Tibial nerve (tissue), 3 donors: ENCODE measurements at regions not wholly inside any gene's neighbourhood (a gene's known extent, or its start where the extent isn't known, plus 50 kb on each side); places are given as distances from the start of the nearest gene placed in this dataset.

Experiments used
- CTCF ChIP-seq, 5 experiments: fragments of 200-600 bp in 3 of 5; fragments of 450-650 bp in 2 of 5; sonication (generic) in 3 of 5; IDR thresholded peaks; one replicate each; pipeline ENCODE4 v1.5.1; 2016 to 2019; ENCODE audit warnings: antibody characterized with exemption in 5 of 5, mild to moderate bottlenecking in 3 of 5, moderate library complexity in 2 of 5
- POLR2A ChIP-seq, 2 donors: fragments of 450-650 bp; IDR thresholded peaks; one replicate each; pipeline ENCODE4 v1.6.1; 2017; ENCODE audit warnings: antibody characterized with exemption in 2 of 2, mild to moderate bottlenecking in 2 of 2, moderate library complexity in 2 of 2

GRCh38 chr1:79059341-79059740, 52.8 kb upstream of the ADGRL4 start:
- TF ChIP-seq CTCF (IDR thresholded peaks at IDR 0.05) (no peak), POLR2A (IDR thresholded peaks at IDR 0.05) (no peak)
